ENCODE measurements at regions not wholly inside any gene's neighbourhood (a gene's known extent, or its start where the extent isn't known, plus 50 kb on each side); places are given as distances from the start of the nearest gene placed in this dataset.

DNA sequence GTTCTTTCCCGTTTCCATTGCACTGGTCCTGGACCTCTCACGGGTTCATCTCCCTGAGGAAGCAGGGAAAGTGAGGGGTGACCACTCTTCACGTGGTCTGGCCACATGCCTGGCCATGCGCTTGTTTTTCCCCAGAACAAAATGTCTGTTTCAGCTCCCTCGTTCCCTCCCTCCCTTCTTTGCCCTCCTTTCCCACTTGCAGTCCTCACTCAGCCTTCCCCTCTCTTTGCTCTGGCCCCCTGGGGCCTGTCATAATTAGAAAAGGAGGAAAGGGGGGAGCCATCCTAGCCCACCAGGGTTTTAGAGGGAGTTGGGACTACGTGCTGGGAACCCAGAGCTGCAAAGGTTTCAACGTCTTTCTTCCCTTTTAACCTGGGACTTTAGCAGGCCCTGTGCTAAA is 52.8 kb upstream of the CADM1 start:
- 82% methylated on average over 3 of the region's 7 CpGs for WGBS (ENCODE audit: insufficient coverage)
- Histone ChIP-seq H3K4me3 (ENCODE audit: low read length) (no peak overlapping the region), H3K27ac (ENCODE audit: low read length) (no peak overlapping the region), H3K27me3 (ENCODE audit: control insufficient read depth, insufficient read depth, low read length) (no peaks in the 10 kb centered on the region), H3K4me1 (ENCODE audit: control insufficient read depth, insufficient read depth, low read length) (no peaks in the 10 kb centered on the region), H3K9me3 (replicated peaks; ENCODE audit: control insufficient read depth, low read depth, low read length) (no peaks in the 10 kb centered on the region), H3K36me3 (ENCODE audit: control insufficient read depth, insufficient read depth, low read length) (no peaks in the 10 kb centered on the region)
- no peak for DNase-seq

GRCh38 chr11:115555336-115556090 is 51.3 kb upstream of the CADM1 start:
- Histone ChIP-seq H3K4me1 (ENCODE audit: control insufficient read depth, insufficient read depth, low read length) (no peaks in the 10 kb centered on the region), H3K27me3 (ENCODE audit: control insufficient read depth, insufficient read depth, low read length) (no peaks in the 10 kb centered on the region), H3K27ac (ENCODE audit: low read length) (no peak overlapping the region), H3K36me3 (ENCODE audit: control insufficient read depth, insufficient read depth, low read length) (no peaks in the 10 kb centered on the region), H3K4me3 (ENCODE audit: low read length) (no peak overlapping the region), H3K9me3 (replicated peaks; ENCODE audit: control insufficient read depth, low read depth, low read length) (no peaks in the 10 kb centered on the region)
- no CpG with 5 or more reads among the region's 3 CpGs for WGBS (ENCODE audit: insufficient coverage)
- DNase-seq, result peak; percentile 12

All from muscle of leg (tissue), 3 donors.